Lung (tissue), 11 donors: ENCODE measurements at regions not wholly inside any gene's neighbourhood (a gene's known extent, or its start where the extent isn't known, plus 50 kb on each side); places are given as distances from the start of the nearest gene placed in this dataset.
"Not testable (repeated sequence)": the region's sequence is repeated elsewhere in the genome, so short reads cannot be mapped to it uniquely, and the experiment has no call there.

Source experiments
- ATAC-seq: fragments of 200-7000 bp; cut with Tn5 transposase; one replicate; pipeline ENCODE4 v1.9.1; 2020; ENCODE audit warnings: moderate number of reproducible peaks; ENCODE audit not compliant: insufficient read depth, low FRiP score
- DNase-seq, 3 donors: peaks; one replicate each; pipeline ENCODE4 v3.0.0-alpha.2; 2013 to 2017
- H3K27ac ChIP-seq, 2 donors: one replicate each; pipeline ENCODE4 v1.5.1; 2013; ENCODE audit warnings: mild to moderate bottlenecking in 2 of 2, moderate library complexity in 2 of 2, control low read depth in 1 of 2, inconsistent platforms in 1 of 2, low read depth in 1 of 2, low read length in 1 of 2
- H3K27me3 ChIP-seq, 3 donors: one replicate each; pipeline ENCODE4 v1.5.1; 2013; ENCODE audit warnings: low read length in 2 of 3; ENCODE audit not compliant: control insufficient read depth in 3 of 3, insufficient read depth in 3 of 3
- H3K36me3 ChIP-seq, 4 donors: one replicate each; pipeline ENCODE4 v1.5.1; 2013; ENCODE audit warnings: low read length in 4 of 4, mild to moderate bottlenecking in 1 of 4, moderate library complexity in 1 of 4; ENCODE audit not compliant: control insufficient read depth in 4 of 4, insufficient read depth in 4 of 4
- H3K4me1 ChIP-seq, 5 donors: one replicate each; pipeline ENCODE4 v1.5.1; 2013; ENCODE audit warnings: low read length in 5 of 5, mild to moderate bottlenecking in 2 of 5, moderate library complexity in 1 of 5; ENCODE audit not compliant: control insufficient read depth in 5 of 5, insufficient read depth in 5 of 5
- H3K4me3 ChIP-seq: one replicate; pipeline ENCODE4 v1.5.1; 2013; ENCODE audit warnings: mild to moderate bottlenecking, control low read depth, moderate library complexity
- H3K9ac ChIP-seq, 2 donors: one replicate each; pipeline ENCODE4 v1.5.1; 2013; ENCODE audit warnings: low read length in 2 of 2, control low read depth in 1 of 2; ENCODE audit not compliant: insufficient read depth in 1 of 2
- H3K9me3 ChIP-seq, 4 donors: one replicate each; pipeline ENCODE4 v1.5.1; 2013; ENCODE audit warnings: low read length in 3 of 4, mild to moderate bottlenecking in 1 of 4, moderate library complexity in 1 of 4; ENCODE audit not compliant: control insufficient read depth in 4 of 4, insufficient read depth in 3 of 4
- CTCF ChIP-seq: IDR thresholded peaks from 2 replicates; pipeline ENCODE4 v1.5.1; 2012; ENCODE audit warnings: mild to moderate bottlenecking; ENCODE audit errors: control extremely low read depth, extremely low read depth
- WGBS, 2 donors: extraction: QIAGEN DNeasy Blood & Tissue Kit; methylation state at CpG; one replicate each; pipeline ENCODE4 v1.1.7; 2013; 5-methylcytosine and 5-hydroxymethylcytosine counted together
- donor health status: control.
- donor health status: control.
- donor health status: Bipolar disorder and iron deficiency.
- donor health status: healthy.
- donor health status: DM: yes; HTN: yes; CAD: no.

DNA sequence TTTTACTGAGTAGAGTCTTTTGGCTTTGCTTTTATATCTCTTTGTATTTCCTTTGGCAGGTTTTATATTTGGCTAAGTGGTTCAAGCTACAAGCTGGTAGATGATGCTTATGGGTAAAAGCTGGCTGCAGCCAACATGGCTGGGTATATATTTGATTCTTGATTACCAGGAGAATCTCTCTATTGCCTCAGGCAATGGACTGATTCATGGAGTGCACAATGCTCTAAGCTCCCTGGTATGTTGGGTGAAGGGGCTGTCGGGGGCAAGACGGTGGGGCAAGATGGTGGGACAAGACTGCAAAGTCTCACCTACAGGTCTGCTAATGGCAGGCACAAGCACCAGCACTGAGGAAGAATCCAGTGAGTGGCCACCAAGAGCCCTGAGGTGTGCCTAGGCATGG is 366.6 kb downstream of the DMAC1 start:
- no peaks in the 10 kb centered on the region for H3K4me1 ChIP-seq
- DNase-seq (no peak), ATAC-seq (no peak)
- no peak overlapping the region for H3K4me3 ChIP-seq
- no peak overlapping the region for H3K27ac ChIP-seq
- 98 to 100% methylated on average over 2 of the region's 2 CpGs for WGBS, 2 donors
- H3K27me3 ChIP-seq: no peaks in the 10 kb centered on the region
- no peak overlapping the region for H3K9ac ChIP-seq
- peaks cover 0 to 20% (median 9%) of the 10 kb centered on the region in 4 donors for H3K9me3 ChIP-seq
- no peak for TF ChIP-seq CTCF
- no peaks in the 10 kb centered on the region for H3K36me3 ChIP-seq

- H3K9me3 ChIP-seq, H3K4me1 ChIP-seq, ATAC-seq, H3K4me3 ChIP-seq, H3K9ac ChIP-seq, H3K27ac ChIP-seq, DNase-seq, H3K36me3 ChIP-seq, H3K27me3 ChIP-seq: not testable (repeated sequence)
- 86 to 96% methylated on average over 1 of the region's 1 CpG for WGBS, 2 donors
Measured at GRCh38 chr9:7417397-7417796, 382.2 kb downstream of the DMAC1 start.

DNA sequence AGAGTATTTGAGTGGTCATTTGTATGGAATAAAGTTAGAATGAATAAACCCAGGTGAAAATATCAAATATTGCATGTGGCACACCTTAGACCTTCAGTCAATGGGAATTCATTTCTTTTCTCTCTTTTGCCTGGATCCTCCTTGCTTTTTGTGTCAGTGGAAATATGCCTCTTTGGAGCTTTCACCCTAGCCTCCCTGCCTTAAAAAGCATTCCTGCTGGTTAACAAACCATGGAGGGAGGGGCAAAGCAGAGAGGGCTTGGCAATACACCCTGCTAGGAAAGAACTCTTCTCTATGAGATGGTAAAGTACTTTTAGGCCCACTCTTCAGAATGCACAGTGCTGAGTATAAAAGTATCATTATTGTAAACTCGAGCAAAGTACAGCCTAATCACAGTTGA is 383.7 kb downstream of the DMAC1 start:
- Histone ChIP-seq H3K27me3 (no peaks in the 10 kb centered on the region), H3K9me3 (peaks cover 0 to 1% (median 0%) of the 10 kb centered on the region in 4 donors), H3K4me3 (no peak overlapping the region), H3K36me3 (no peaks in the 10 kb centered on the region), H3K4me1 (no peaks in the 10 kb centered on the region), H3K9ac (no peak overlapping the region), H3K27ac (no peak overlapping the region)
- ATAC-seq (no peak), DNase-seq (no peak)
- TF ChIP-seq CTCF: no peak
- WGBS, 2 donors: 64% methylated on average over 1 of the region's 1 CpG

DNA sequence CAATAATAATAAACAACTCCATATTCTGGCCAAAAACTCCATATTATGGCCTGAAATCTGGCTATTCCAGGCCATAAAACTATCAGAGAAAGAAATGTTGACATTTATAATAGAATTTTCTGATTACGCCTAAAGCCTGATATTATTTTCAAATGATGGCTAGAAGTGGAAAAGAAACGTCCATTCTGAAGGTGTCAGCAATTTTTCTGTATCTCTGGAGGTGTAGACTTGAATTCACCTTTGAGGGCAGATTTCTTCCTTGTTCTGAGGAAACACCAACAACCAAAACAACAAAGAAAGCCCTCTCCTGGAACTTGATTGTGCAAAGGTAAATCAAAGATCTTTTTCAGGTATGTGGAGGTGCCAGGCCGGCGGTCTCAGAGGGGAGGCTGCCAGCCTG is 390.7 kb downstream of the DMAC1 start:
- 95 to 96% methylated on average over 4 of the region's 4 CpGs for WGBS, 2 donors
- H3K9ac ChIP-seq: no peak overlapping the region
- H3K9me3 ChIP-seq: no peaks in the 10 kb centered on the region
- ATAC-seq (no peak), DNase-seq (no peak)
- no peak for TF ChIP-seq CTCF
- H3K27ac ChIP-seq: no peak overlapping the region
- H3K4me1 ChIP-seq: no peaks in the 10 kb centered on the region
- no peak overlapping the region for H3K4me3 ChIP-seq
- H3K36me3 ChIP-seq: no peaks in the 10 kb centered on the region
- no peaks in the 10 kb centered on the region for H3K27me3 ChIP-seq
